Neural cell (in vitro differentiated cells): ENCODE measurements at regions not wholly inside any gene's neighbourhood (a gene's known extent, or its start where the extent isn't known, plus 50 kb on each side); places are given as distances from the start of the nearest gene placed in this dataset.

ENCODE experiments used
- H2AFZ ChIP-seq: fragments of 200-600, 300-800 bp; sonication (generic), shearing (Covaris generic); 2 replicates; pipeline ENCODE4 v1.6.0; 2014; ENCODE audit warnings: low read depth, mild to moderate bottlenecking, antibody characterized with exemption, low read length, moderate library complexity
- H3F3A ChIP-seq: fragments of 200-600 bp; shearing (Covaris generic); 2 replicates; pipeline ENCODE4 v1.6.1; 2016; ENCODE audit warnings: mild to moderate bottlenecking, moderate library complexity, mixed read lengths, antibody characterized with exemption, low read length; ENCODE audit not compliant: insufficient read depth, poor library complexity, severe bottlenecking
- H3K27ac ChIP-seq: fragments of 200-600, 300-800 bp; sonication (generic), shearing (Covaris generic); 2 replicates; pipeline ENCODE4 v1.5.1; 2014; ENCODE audit warnings: mild to moderate bottlenecking, low read length, moderate library complexity
- H3K27me3 ChIP-seq: fragments of 300-800, 200-600 bp; sonication (generic), shearing (Covaris generic); 2 replicates; pipeline ENCODE4 v1.6.0; 2014; ENCODE audit warnings: mild to moderate bottlenecking, low read depth, low read length, moderate library complexity; ENCODE audit not compliant: insufficient read depth
- H3K36me3 ChIP-seq: fragments of 300-800, 200-600 bp; sonication (generic), shearing (Covaris generic); 2 replicates; pipeline ENCODE4 v1.5.1; 2014; ENCODE audit warnings: mild to moderate bottlenecking, antibody characterized with exemption, low read length, moderate library complexity; ENCODE audit not compliant: insufficient read depth
- H3K4me2 ChIP-seq: fragments of 300-800, 200-600 bp; sonication (generic), shearing (Covaris generic); 2 replicates; pipeline ENCODE4 v1.6.0; 2014; ENCODE audit warnings: mild to moderate bottlenecking, low read length
- H3K4me3 ChIP-seq: fragments of 300-800, 200-600 bp; sonication (generic), shearing (Covaris generic); 2 replicates; pipeline ENCODE4 v1.5.1; 2014; ENCODE audit warnings: mild to moderate bottlenecking, low read length, moderate library complexity
- H3K79me2 ChIP-seq: fragments of 200-600 bp; shearing (Covaris generic); replicated peaks from 2 replicates; pipeline ENCODE4 v1.6.0; 2014; ENCODE audit warnings: mild to moderate bottlenecking, low read length, moderate library complexity; ENCODE audit not compliant: insufficient read depth
- H3K9ac ChIP-seq: fragments of 300-800, 200-600 bp; sonication (generic), shearing (Covaris generic); 2 replicates; pipeline ENCODE4 v1.6.1; 2016; ENCODE audit warnings: mild to moderate bottlenecking, low read length, mixed read lengths
- H3K9me2 ChIP-seq: fragments of 200-600 bp; shearing (Covaris generic); 2 replicates; pipeline ENCODE4 v1.6.1; 2016; ENCODE audit warnings: mild to moderate bottlenecking, low read length, mixed read lengths; ENCODE audit not compliant: insufficient read depth
- H3K9me3 ChIP-seq: fragments of 200-600, 300-800 bp; sonication (generic), shearing (Covaris generic); 2 replicates; pipeline ENCODE4 v1.6.1; 2016; ENCODE audit warnings: mild to moderate bottlenecking, mixed run types, low read length, moderate library complexity, mixed read lengths
- H4K20me1 ChIP-seq: fragments of 200-600 bp; shearing (Covaris generic); 2 replicates; pipeline ENCODE4 v1.6.1; 2016; ENCODE audit warnings: mild to moderate bottlenecking, mixed run types; ENCODE audit not compliant: insufficient read depth
- EP300 ChIP-seq: fragments of 450-650 bp; conservative IDR thresholded peaks from 2 replicates; pipeline ENCODE4 v1.6.1; 2014; ENCODE audit warnings: antibody characterized with exemption, mild to moderate bottlenecking, moderate library complexity; ENCODE audit not compliant: poor library complexity, severe bottlenecking
- EZH2 ChIP-seq: fragments of 200-600, 300-800 bp; shearing (Covaris generic), sonication (generic); IDR thresholded peaks from 2 replicates; pipeline ENCODE4 v1.6.1; 2014; ENCODE audit warnings: antibody characterized with exemption, low read length, borderline replicate concordance, mild to moderate bottlenecking; ENCODE audit not compliant: insufficient read depth, poor library complexity, severe bottlenecking
- MXI1 ChIP-seq: fragments of 450-650 bp; conservative IDR thresholded peaks from 2 replicates; pipeline ENCODE4 v1.6.1; 2014; ENCODE audit warnings: antibody characterized with exemption, mild to moderate bottlenecking; ENCODE audit not compliant: poor library complexity, severe bottlenecking
- POLR2AphosphoS5 ChIP-seq: IDR thresholded peaks from 2 replicates; pipeline ENCODE4 v1.6.1; 2012
- RAD21 ChIP-seq: fragments of 450-650 bp; conservative IDR thresholded peaks from 2 replicates; pipeline ENCODE4 v1.6.1; 2014; ENCODE audit warnings: antibody characterized with exemption, mild to moderate bottlenecking, moderate library complexity
- SMC3 ChIP-seq: fragments of 450-650 bp; conservative IDR thresholded peaks from 2 replicates; pipeline ENCODE4 v1.6.1; 2014; ENCODE audit warnings: antibody characterized with exemption, mild to moderate bottlenecking, moderate library complexity; ENCODE audit not compliant: poor library complexity
- TAF1 ChIP-seq: IDR thresholded peaks from 2 replicates; pipeline ENCODE4 v1.6.1; 2012; ENCODE audit warnings: low read depth
- TF ChIP-seq, protein P1 (sequence below): fragments of 450-650 bp; IDR thresholded peaks from 2 replicates; pipeline ENCODE4 v1.5.1; 2014; ENCODE audit warnings: antibody characterized with exemption, mild to moderate bottlenecking, moderate library complexity; ENCODE audit not compliant: poor library complexity, severe bottlenecking
- TF ChIP-seq, protein P2 (sequence below): IDR thresholded peaks from 2 replicates; pipeline ENCODE4 v1.6.1; 2012; ENCODE audit warnings: borderline replicate concordance

DNA sequence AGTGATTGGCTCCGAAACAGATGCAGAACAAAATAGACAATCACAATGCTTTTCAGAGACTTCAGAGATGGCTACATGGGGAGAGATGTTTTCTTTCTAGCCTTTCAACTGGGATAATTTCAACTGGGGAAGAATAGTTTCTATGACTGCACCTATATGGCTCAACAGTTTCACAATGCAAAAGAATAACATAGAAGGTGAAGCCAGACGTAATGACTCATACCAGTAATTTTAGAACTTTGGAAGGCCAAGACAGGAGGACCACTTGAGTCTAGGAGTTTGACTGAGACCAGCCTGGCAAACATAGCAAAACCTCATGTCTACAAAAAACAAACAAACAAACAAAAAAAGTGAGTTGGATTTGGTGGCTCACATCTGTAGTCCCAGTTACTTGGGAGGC lies 180.2 kb upstream of the CHL1 start:
- no peak overlapping the region for H3K9ac ChIP-seq
- no peaks in the 10 kb centered on the region for H3F3A ChIP-seq
- no peaks in the 10 kb centered on the region for H4K20me1 ChIP-seq
- no peaks in the 10 kb centered on the region for H3K9me2 ChIP-seq
- TF ChIP-seq EP300 (no peak), SMC3 (no peak), MXI1 (no peak), POLR2AphosphoS5 (no peak), RAD21 (no peak), EZH2 (no peak), TAF1 (no peak)
- TF ChIP-seq, protein P1, sequence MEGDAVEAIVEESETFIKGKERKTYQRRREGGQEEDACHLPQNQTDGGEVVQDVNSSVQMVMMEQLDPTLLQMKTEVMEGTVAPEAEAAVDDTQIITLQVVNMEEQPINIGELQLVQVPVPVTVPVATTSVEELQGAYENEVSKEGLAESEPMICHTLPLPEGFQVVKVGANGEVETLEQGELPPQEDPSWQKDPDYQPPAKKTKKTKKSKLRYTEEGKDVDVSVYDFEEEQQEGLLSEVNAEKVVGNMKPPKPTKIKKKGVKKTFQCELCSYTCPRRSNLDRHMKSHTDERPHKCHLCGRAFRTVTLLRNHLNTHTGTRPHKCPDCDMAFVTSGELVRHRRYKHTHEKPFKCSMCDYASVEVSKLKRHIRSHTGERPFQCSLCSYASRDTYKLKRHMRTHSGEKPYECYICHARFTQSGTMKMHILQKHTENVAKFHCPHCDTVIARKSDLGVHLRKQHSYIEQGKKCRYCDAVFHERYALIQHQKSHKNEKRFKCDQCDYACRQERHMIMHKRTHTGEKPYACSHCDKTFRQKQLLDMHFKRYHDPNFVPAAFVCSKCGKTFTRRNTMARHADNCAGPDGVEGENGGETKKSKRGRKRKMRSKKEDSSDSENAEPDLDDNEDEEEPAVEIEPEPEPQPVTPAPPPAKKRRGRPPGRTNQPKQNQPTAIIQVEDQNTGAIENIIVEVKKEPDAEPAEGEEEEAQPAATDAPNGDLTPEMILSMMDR = no peak
- TF ChIP-seq, protein P2, sequence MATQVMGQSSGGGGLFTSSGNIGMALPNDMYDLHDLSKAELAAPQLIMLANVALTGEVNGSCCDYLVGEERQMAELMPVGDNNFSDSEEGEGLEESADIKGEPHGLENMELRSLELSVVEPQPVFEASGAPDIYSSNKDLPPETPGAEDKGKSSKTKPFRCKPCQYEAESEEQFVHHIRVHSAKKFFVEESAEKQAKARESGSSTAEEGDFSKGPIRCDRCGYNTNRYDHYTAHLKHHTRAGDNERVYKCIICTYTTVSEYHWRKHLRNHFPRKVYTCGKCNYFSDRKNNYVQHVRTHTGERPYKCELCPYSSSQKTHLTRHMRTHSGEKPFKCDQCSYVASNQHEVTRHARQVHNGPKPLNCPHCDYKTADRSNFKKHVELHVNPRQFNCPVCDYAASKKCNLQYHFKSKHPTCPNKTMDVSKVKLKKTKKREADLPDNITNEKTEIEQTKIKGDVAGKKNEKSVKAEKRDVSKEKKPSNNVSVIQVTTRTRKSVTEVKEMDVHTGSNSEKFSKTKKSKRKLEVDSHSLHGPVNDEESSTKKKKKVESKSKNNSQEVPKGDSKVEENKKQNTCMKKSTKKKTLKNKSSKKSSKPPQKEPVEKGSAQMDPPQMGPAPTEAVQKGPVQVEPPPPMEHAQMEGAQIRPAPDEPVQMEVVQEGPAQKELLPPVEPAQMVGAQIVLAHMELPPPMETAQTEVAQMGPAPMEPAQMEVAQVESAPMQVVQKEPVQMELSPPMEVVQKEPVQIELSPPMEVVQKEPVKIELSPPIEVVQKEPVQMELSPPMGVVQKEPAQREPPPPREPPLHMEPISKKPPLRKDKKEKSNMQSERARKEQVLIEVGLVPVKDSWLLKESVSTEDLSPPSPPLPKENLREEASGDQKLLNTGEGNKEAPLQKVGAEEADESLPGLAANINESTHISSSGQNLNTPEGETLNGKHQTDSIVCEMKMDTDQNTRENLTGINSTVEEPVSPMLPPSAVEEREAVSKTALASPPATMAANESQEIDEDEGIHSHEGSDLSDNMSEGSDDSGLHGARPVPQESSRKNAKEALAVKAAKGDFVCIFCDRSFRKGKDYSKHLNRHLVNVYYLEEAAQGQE = no peak
- H3K79me2 ChIP-seq = no peaks in the 10 kb centered on the region
- no peaks in the 10 kb centered on the region for H3K9me3 ChIP-seq
- H3K36me3 ChIP-seq = no peaks in the 10 kb centered on the region
- no peaks in the 10 kb centered on the region for H3K27me3 ChIP-seq
- H3K27ac ChIP-seq = no peak overlapping the region
- no peak overlapping the region for H2AFZ ChIP-seq
- no peak overlapping the region for H3K4me2 ChIP-seq
- H3K4me3 ChIP-seq = no peak overlapping the region

- H3K36me3 ChIP-seq = no peaks in the 10 kb centered on the region
- H3K9ac ChIP-seq = no peak overlapping the region
- H3K4me3 ChIP-seq = no peak overlapping the region
- no peaks in the 10 kb centered on the region for H3F3A ChIP-seq
- H3K27ac ChIP-seq = no peak overlapping the region
- no peak overlapping the region for H2AFZ ChIP-seq
- no peak overlapping the region for H3K4me2 ChIP-seq
- H3K79me2 ChIP-seq = no peaks in the 10 kb centered on the region
- H4K20me1 ChIP-seq = no peaks in the 10 kb centered on the region
- no peaks in the 10 kb centered on the region for H3K27me3 ChIP-seq
- H3K9me3 ChIP-seq = no peaks in the 10 kb centered on the region
- TF ChIP-seq, protein P1 = no peak
- no peak for TF ChIP-seq MXI1
- TF ChIP-seq POLR2AphosphoS5 = no peak
- TF ChIP-seq EP300 = no peak
- no peak for TF ChIP-seq EZH2
- TF ChIP-seq SMC3 = no peak
- TF ChIP-seq, protein P2 = no peak
- no peak for TF ChIP-seq RAD21
- no peak for TF ChIP-seq TAF1
- no peaks in the 10 kb centered on the region for H3K9me2 ChIP-seq
Observed at GRCh38 chr3:20421-20820, 176.1 kb upstream of the CHL1 start.
